ENCODE measurements at regions not wholly inside any gene's neighbourhood (a gene's known extent, or its start where the extent isn't known, plus 50 kb on each side); places are given as distances from the start of the nearest gene placed in this dataset.
A peak's percentile ranks its signal among the peaks of the same experiment; 100 is the strongest.

GRCh38 chr2:217085543-217085942 is 225.7 kb upstream of the TNP1 start:
- no peak for DNase-seq (ENCODE audit: extremely low read depth, low read depth)

- DNase-seq (ENCODE audit: extremely low read depth, low read depth), result no peak
Observed at GRCh38 chr2:217081799-217082198, 221.9 kb upstream of the TNP1 start.

- no peak for DNase-seq (ENCODE audit: extremely low read depth, low read depth)
Observed at GRCh38 chr2:217079165-217079564, 219.3 kb upstream of the TNP1 start.

GRCh38 chr2:217077831-217078407 is 218.1 kb upstream of the TNP1 start:
- DNase-seq (ENCODE audit: extremely low read depth, low read depth), result no peak

- DNase-seq (ENCODE audit: extremely low read depth, low read depth), result no peak
Observed at GRCh38 chr2:217076657-217077232, 216.9 kb upstream of the TNP1 start.

GRCh38 chr2:217076058-217076435 is 216.2 kb upstream of the TNP1 start:
- no peak for DNase-seq (ENCODE audit: extremely low read depth, low read depth)

GRCh38 chr2:217075268-217076057 is 215.6 kb upstream of the TNP1 start:
- DNase-seq (ENCODE audit: extremely low read depth, low read depth), result no peak

GRCh38 chr2:217074576-217075255 is 214.9 kb upstream of the TNP1 start:
- no peak for DNase-seq (ENCODE audit: extremely low read depth, low read depth)

- DNase-seq (ENCODE audit: extremely low read depth, low read depth), result no peak
Observed at GRCh38 chr2:217071416-217071815, 211.6 kb upstream of the TNP1 start.

GRCh38 chr2:217070611-217071010 is 210.7 kb upstream of the TNP1 start:
- no peak for DNase-seq (ENCODE audit: extremely low read depth, low read depth)

- DNase-seq (ENCODE audit: extremely low read depth, low read depth), result no peak
Observed at GRCh38 chr2:217070043-217070430, 210.2 kb upstream of the TNP1 start.

GRCh38 chr2:217069263-217070042 is 209.6 kb upstream of the TNP1 start:
- no peak for DNase-seq (ENCODE audit: extremely low read depth, low read depth)

GRCh38 chr2:217068677-217069250 is 208.9 kb upstream of the TNP1 start:
- DNase-seq (ENCODE audit: extremely low read depth, low read depth), result no peak

- DNase-seq (ENCODE audit: extremely low read depth, low read depth), result no peak
Observed at GRCh38 chr2:217067787-217068186, 207.9 kb upstream of the TNP1 start.

GRCh38 chr2:217066510-217067270 is 206.8 kb upstream of the TNP1 start:
- DNase-seq (ENCODE audit: extremely low read depth, low read depth), result no peak

- peak; percentile 13 for DNase-seq (ENCODE audit: extremely low read depth, low read depth)
Observed at GRCh38 chr2:217065695-217066405, 206.0 kb upstream of the TNP1 start.

- no peak for DNase-seq (ENCODE audit: extremely low read depth, low read depth)
Observed at GRCh38 chr2:217065012-217065290, 205.1 kb upstream of the TNP1 start.

GRCh38 chr2:217064234-217065011 is 204.6 kb upstream of the TNP1 start:
- DNase-seq (ENCODE audit: extremely low read depth, low read depth), result no peak
